ENCODE measurements at regions not wholly inside any gene's neighbourhood (a gene's known extent, or its start where the extent isn't known, plus 50 kb on each side); places are given as distances from the start of the nearest gene placed in this dataset.
A peak's percentile ranks its signal among the peaks of the same experiment; 100 is the strongest.
"Not testable (repeated sequence)": the region's sequence is repeated elsewhere in the genome, so short reads cannot be mapped to it uniquely, and the experiment has no call there.

GRCh38 chr4:3943051-3943450 is 176.9 kb downstream of the ADRA2C start:
- H3K27ac ChIP-seq (ENCODE audit: low read length); H3K27me3 ChIP-seq (ENCODE audit: control insufficient read depth, insufficient read depth); H3K4me3 ChIP-seq (ENCODE audit: low read length); H3K9me3 ChIP-seq (ENCODE audit: control insufficient read depth, low read length); ATAC-seq; DNase-seq; H3K4me1 ChIP-seq (ENCODE audit: control insufficient read depth, insufficient read depth, low read length); intact Hi-C loops (cut with DNase I): not testable (repeated sequence)
- WGBS = 63% methylated on average over 8 of the region's 8 CpGs

GRCh38 chr4:3945511-3946290 is 179.5 kb downstream of the ADRA2C start:
- 89% methylated on average over 22 of the region's 22 CpGs for WGBS
- Histone ChIP-seq H3K27ac (ENCODE audit: low read length) (no peak overlapping the region), H3K4me1 (ENCODE audit: control insufficient read depth, insufficient read depth, low read length) (no peaks in the 10 kb centered on the region), H3K4me3 (ENCODE audit: low read length) (no peak overlapping the region), H3K9me3 (ENCODE audit: control insufficient read depth, low read length) (no peaks in the 10 kb centered on the region), H3K27me3 (ENCODE audit: control insufficient read depth, insufficient read depth) (no peaks in the 10 kb centered on the region)
- ATAC-seq = no peak
- intact Hi-C loops (cut with DNase I) = no loop called here
- DNase-seq = no peak

GRCh38 chr4:3946553-3946952 is 180.4 kb downstream of the ADRA2C start:
- H3K27ac ChIP-seq (ENCODE audit: low read length); H3K9me3 ChIP-seq (ENCODE audit: control insufficient read depth, low read length); ATAC-seq; H3K27me3 ChIP-seq (ENCODE audit: control insufficient read depth, insufficient read depth); DNase-seq; H3K4me1 ChIP-seq (ENCODE audit: control insufficient read depth, insufficient read depth, low read length); intact Hi-C loops (cut with DNase I); H3K4me3 ChIP-seq (ENCODE audit: low read length): not testable (repeated sequence)
- WGBS = 91% methylated on average over 20 of the region's 20 CpGs

DNA sequence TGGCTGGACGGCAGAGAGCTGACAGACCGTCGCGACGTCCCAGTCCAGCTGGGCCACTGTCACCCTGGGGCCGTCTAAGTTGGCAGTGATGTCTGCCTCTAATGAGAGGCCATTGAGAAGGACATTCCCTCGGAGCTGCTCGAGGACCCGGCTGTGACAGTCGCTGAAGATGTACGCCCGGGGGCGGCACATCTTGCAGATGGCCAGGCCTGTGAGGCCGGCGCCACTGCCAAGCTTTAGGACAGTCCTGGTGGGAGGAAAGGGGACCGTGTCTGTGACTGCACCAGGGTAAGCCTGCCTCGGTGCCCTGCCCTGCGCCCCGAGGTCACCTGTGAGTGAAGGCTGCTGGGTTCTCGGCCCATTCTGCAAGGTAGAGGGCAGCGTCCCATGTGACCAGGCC is 181.6 kb downstream of the ADRA2C start:
- H3K4me3 ChIP-seq (ENCODE audit: low read length); H3K9me3 ChIP-seq (ENCODE audit: control insufficient read depth, low read length); ATAC-seq; DNase-seq; intact Hi-C loops (cut with DNase I); H3K4me1 ChIP-seq (ENCODE audit: control insufficient read depth, insufficient read depth, low read length); H3K27me3 ChIP-seq (ENCODE audit: control insufficient read depth, insufficient read depth); H3K27ac ChIP-seq (ENCODE audit: low read length): not testable (repeated sequence)
- 93% methylated on average over 21 of the region's 21 CpGs for WGBS

DNA sequence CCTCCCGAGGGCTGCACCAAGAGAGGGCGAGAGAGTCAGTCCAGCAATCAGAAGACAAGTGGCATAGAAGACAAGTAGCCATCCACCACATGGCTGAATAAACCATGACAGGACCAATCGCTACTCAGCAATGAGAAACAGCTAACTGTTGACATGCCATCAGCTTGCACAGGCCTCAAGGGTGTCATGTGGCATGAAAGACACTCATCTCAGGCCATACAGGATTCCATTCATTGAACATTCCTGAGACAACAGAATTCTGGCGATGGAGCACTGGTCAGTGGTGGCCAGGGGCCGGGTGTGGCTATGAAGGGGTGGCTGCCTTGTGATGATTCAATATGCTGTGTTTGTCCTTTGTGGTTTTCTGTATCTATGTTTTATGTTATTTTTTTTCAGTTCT is 182.0 kb downstream of the ADRA2C start:
- ATAC-seq; intact Hi-C loops (cut with DNase I); H3K4me1 ChIP-seq (ENCODE audit: control insufficient read depth, insufficient read depth, low read length); H3K4me3 ChIP-seq (ENCODE audit: low read length); H3K27me3 ChIP-seq (ENCODE audit: control insufficient read depth, insufficient read depth); H3K9me3 ChIP-seq (ENCODE audit: control insufficient read depth, low read length); DNase-seq; H3K27ac ChIP-seq (ENCODE audit: low read length): not testable (repeated sequence)
- 92% methylated on average over 5 of the region's 5 CpGs for WGBS

DNA sequence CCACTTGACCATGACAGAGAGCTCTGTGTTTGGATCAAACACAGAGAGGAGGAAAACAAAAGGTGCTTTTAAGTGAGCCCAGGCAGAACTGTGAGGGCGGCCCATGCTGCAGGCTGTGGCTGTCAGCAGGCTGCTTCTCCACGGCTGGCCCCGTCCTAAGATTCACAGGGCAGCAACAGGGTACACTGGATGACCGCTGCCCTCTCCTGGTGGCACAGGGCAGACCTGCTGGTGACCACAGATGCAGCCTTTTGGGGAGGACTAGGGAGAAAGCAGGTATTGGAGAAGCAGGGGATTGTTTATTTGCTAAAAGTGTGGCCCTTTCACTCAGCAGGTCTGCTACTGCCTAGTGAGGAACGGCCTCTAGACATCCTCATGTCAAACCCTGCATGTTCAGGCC is 183.7 kb downstream of the ADRA2C start:
- peak; percentile 39 to 77 (median 65) for DNase-seq
- H3K27me3 ChIP-seq (ENCODE audit: control insufficient read depth, insufficient read depth); intact Hi-C loops (cut with DNase I); H3K9me3 ChIP-seq (ENCODE audit: control insufficient read depth, low read length); H3K4me3 ChIP-seq (ENCODE audit: low read length); H3K27ac ChIP-seq (ENCODE audit: low read length); ATAC-seq; H3K4me1 ChIP-seq (ENCODE audit: control insufficient read depth, insufficient read depth, low read length): not testable (repeated sequence)
- 66% methylated on average over 5 of the region's 5 CpGs for WGBS

GRCh38 chr4:3952443-3953139 is 186.4 kb downstream of the ADRA2C start:
- DNase-seq; H3K4me1 ChIP-seq (ENCODE audit: control insufficient read depth, insufficient read depth, low read length); H3K27ac ChIP-seq (ENCODE audit: low read length); H3K27me3 ChIP-seq (ENCODE audit: control insufficient read depth, insufficient read depth); intact Hi-C loops (cut with DNase I); ATAC-seq; H3K9me3 ChIP-seq (ENCODE audit: control insufficient read depth, low read length); H3K4me3 ChIP-seq (ENCODE audit: low read length): not testable (repeated sequence)
- 90% methylated on average over 9 of the region's 9 CpGs for WGBS

GRCh38 chr4:3953140-3953489 is 186.9 kb downstream of the ADRA2C start:
- H3K9me3 ChIP-seq (ENCODE audit: control insufficient read depth, low read length); H3K27ac ChIP-seq (ENCODE audit: low read length); H3K4me1 ChIP-seq (ENCODE audit: control insufficient read depth, insufficient read depth, low read length); intact Hi-C loops (cut with DNase I); H3K27me3 ChIP-seq (ENCODE audit: control insufficient read depth, insufficient read depth); DNase-seq; ATAC-seq; H3K4me3 ChIP-seq (ENCODE audit: low read length): not testable (repeated sequence)
- WGBS = 65% methylated on average over 4 of the region's 4 CpGs

DNA sequence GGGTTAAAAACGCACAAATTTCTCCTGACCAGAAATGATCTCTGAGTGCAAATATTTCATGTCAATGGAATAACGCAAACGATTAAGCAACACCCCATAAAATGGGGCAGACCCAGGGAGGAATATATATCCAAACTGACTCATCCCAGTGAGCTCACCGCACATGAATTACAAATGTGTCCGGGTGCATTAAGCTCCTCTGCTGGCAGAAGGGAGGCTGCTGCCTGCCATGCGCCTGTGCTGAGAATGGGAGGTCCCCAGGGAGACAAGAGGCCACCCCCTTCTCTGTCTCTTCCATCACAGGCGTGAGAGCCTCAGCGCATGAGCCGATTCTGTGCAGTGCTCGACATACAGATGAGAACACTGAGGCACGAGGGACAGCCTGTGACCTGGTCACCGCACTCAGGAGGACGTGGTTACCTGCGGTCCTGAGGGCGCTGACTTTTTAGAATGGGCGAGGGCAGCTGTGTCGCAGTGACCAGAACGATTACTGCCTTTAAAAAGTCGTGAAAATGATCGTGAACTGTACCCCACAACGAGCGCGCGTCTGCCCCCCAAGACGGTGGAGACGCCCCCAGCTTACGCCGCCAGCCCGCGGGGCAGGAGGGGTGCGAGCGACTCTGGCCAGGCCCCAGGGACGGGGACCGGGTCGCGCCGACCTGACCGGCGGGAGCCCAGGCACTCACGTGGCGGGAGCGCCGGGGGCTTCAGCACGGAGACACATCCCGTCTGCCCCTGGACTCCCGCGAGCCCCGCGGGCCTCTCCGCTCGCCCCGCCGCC is 188.5 kb downstream of the ADRA2C start:
- H3K27me3 ChIP-seq (ENCODE audit: control insufficient read depth, insufficient read depth); H3K9me3 ChIP-seq (ENCODE audit: control insufficient read depth, low read length); intact Hi-C loops (cut with DNase I); ATAC-seq; H3K4me1 ChIP-seq (ENCODE audit: control insufficient read depth, insufficient read depth, low read length): not testable (repeated sequence)
- H3K27ac ChIP-seq (ENCODE audit: low read length) = peak overlapping the region; percentile 50
- peak; percentile 76 to 81 (median 80) for DNase-seq
- H3K4me3 ChIP-seq (ENCODE audit: low read length) = peak overlapping the region; percentile 35
- under 1% methylated on average over 53 of the region's 53 CpGs for WGBS

- intact Hi-C loops (cut with DNase I); H3K9me3 ChIP-seq (ENCODE audit: control insufficient read depth, low read length); H3K4me1 ChIP-seq (ENCODE audit: control insufficient read depth, insufficient read depth, low read length); H3K27me3 ChIP-seq (ENCODE audit: control insufficient read depth, insufficient read depth): not testable (repeated sequence)
- peak; percentile 100 for ATAC-seq
- DNase-seq = peak; percentile 100
- Histone ChIP-seq H3K27ac (ENCODE audit: low read length) (peak overlapping the region; percentile 57), H3K4me3 (ENCODE audit: low read length) (peak overlapping the region; percentile 70)
- under 1% methylated on average over 60 of the region's 60 CpGs for WGBS
Observed at GRCh38 chr4:3955321-3956164, 189.4 kb downstream of the ADRA2C start.
